NT2/D1 (cell line): ENCODE measurements at regions not wholly inside any gene's neighbourhood (a gene's known extent, or its start where the extent isn't known, plus 50 kb on each side); places are given as distances from the start of the nearest gene placed in this dataset.

Source experiments
- SUZ12 ChIP-seq: IDR thresholded peaks from 2 replicates; pipeline ENCODE4 v1.6.1; 2011; ENCODE audit not compliant: insufficient read length, insufficient read depth; ENCODE audit errors: extremely low read depth
- ZNF274 ChIP-seq: IDR thresholded peaks from 2 replicates; pipeline ENCODE4 v1.6.1; 2011; ENCODE audit warnings: mild to moderate bottlenecking, low read depth, low read length

DNA sequence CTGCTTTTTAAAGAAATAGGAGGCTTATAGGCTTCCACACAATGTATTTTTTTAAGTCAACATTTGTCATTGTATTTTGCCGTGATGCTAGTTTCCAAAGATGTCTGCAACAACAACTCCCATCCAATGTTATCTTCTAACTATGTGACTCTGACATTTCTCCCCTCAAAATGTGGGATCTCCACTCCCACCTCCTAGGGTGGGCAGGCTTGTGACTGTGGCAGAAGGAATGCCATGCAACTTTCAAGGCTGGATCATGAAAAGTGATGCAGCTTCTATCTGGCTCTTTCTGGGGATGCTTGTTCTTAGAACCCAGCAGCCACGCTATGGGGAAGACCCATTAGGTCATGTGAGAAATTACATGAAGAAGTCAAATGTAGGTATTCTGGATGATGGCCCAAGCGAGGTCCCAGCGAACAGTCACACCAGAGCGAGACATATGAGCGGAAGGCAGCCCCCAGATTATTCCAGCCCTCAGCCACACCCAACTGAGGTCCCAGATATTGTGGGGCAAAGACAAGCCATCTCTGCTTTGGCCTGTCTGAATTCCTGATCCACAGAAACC, 124.3 kb downstream of the BDH1 start:
- TF ChIP-seq SUZ12 (no peak), ZNF274 (no peak)
